Endothelial cell (in vitro differentiated cells): ENCODE measurements at regions not wholly inside any gene's neighbourhood (a gene's known extent, or its start where the extent isn't known, plus 50 kb on each side); places are given as distances from the start of the nearest gene placed in this dataset.

ENCODE experiments used
- DNase-seq: peaks from one replicate; pipeline ENCODE4 v3.0.0; 2021; ENCODE audit warnings: low spot score
- H3K27ac Mint-ChIP-seq: one replicate; pipeline ENCODE4 v1.8.0; 2021; ENCODE audit warnings: mixed read lengths, inconsistent platforms; ENCODE audit not compliant: unreplicated experiment
- H3K27me3 Mint-ChIP-seq: one replicate; pipeline ENCODE4 v1.8.0; 2021; ENCODE audit warnings: mild to moderate bottlenecking, moderate library complexity, mixed read lengths, inconsistent platforms; ENCODE audit not compliant: unreplicated experiment
- H3K36me3 Mint-ChIP-seq: one replicate; pipeline ENCODE4 v1.8.0; 2021; ENCODE audit warnings: mild to moderate bottlenecking, low read depth, mixed read lengths, inconsistent platforms; ENCODE audit not compliant: unreplicated experiment
- H3K4me1 Mint-ChIP-seq: one replicate; pipeline ENCODE4 v1.8.0; 2021; ENCODE audit warnings: mild to moderate bottlenecking, mixed read lengths, inconsistent platforms; ENCODE audit not compliant: unreplicated experiment
- H3K4me3 Mint-ChIP-seq: one replicate; pipeline ENCODE4 v1.8.0; 2021; ENCODE audit warnings: mild to moderate bottlenecking, mixed read lengths, inconsistent platforms; ENCODE audit not compliant: unreplicated experiment
- H3K9me3 Mint-ChIP-seq: one replicate; pipeline ENCODE4 v1.8.0; 2021; ENCODE audit warnings: mixed read lengths, inconsistent platforms; ENCODE audit not compliant: unreplicated experiment
- CTCF ChIP-seq: fragments of 200-600 bp; sonication (generic); IDR thresholded peaks from one replicate; pipeline ENCODE4 v1.5.0; 2021; ENCODE audit warnings: antibody characterized with exemption; ENCODE audit not compliant: unreplicated experiment

DNA sequence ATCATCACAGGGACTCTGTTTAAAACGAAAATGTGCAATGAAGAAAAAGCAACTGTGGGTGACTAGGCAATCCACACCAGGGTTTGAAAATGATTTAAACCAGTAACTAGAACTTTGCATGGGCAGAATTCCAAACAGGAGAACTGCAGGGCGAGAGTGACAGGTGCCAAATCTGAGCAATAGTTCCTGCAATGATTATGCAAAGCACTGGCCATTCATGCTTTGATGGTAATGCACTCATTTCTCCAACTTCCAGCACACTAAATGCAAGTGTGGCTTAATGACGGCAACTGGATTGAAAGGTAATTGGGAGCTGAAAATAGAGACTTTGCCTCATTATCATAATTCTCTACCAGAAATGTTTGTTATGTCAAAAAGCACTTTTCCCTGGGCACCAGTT is 140.5 kb upstream of the TMCC3 start:
- Mint-ChIP-seq H3K9me3 (no peaks in the 10 kb centered on the region), H3K27ac (no peak overlapping the region), H3K4me1 (peaks cover 54% of the 10 kb centered on the region), H3K4me3 (no peak overlapping the region), H3K27me3 (peaks cover 5% of the 10 kb centered on the region), H3K36me3 (no peaks in the 10 kb centered on the region)
- no peak for DNase-seq
- TF ChIP-seq CTCF, result no peak

- Mint-ChIP-seq H3K36me3 (no peaks in the 10 kb centered on the region), H3K9me3 (no peaks in the 10 kb centered on the region), H3K27ac (peak overlapping the region; percentile 69), H3K27me3 (peaks cover 5% of the 10 kb centered on the region), H3K4me3 (no peak overlapping the region), H3K4me1 (peaks cover 51% of the 10 kb centered on the region)
- DNase-seq, result no peak
- no peak for TF ChIP-seq CTCF
Measured at GRCh38 chr12:94790370-94790769, 140.0 kb upstream of the TMCC3 start.

DNA sequence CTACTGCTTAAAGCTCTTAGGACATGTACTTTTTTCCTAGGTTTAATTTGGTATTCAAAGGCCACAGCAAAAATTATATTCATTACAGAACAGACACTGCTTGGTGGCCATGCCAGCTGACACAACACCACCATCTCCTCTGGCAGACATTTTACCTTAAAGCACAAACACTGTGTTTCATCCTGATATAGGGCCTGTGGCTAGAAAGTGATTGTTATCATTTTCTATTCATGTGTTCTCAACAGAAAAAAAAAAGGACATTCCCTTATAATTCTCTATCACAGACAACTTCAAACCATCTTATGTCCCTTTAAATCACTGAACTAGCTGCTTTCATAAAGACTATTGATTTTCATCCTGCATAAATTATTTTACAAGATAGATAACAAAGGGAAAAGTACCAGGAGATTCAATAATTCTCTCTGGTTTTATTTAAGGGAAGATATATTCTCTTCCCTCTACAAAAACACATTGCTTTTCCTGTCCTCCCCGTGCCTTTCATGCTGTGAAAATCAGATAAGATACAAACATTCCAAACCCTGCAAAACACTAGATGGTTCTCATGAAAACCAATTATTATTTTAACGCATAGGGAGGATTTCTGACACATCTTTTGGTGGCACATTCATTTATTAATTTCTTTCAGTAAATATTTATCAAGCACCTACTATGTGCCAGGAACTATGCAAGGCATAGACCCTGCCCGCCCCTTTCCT is 139.3 kb upstream of the TMCC3 start:
- no peak for DNase-seq
- H3K36me3 Mint-ChIP-seq, result no peaks in the 10 kb centered on the region
- H3K9me3 Mint-ChIP-seq, result no peaks in the 10 kb centered on the region
- no peak overlapping the region for H3K4me3 Mint-ChIP-seq
- H3K4me1 Mint-ChIP-seq, result peaks cover 46% of the 10 kb centered on the region
- peaks cover 3% of the 10 kb centered on the region for H3K27me3 Mint-ChIP-seq
- peak overlapping the region; percentile 85 for H3K27ac Mint-ChIP-seq
- TF ChIP-seq CTCF, result no peak

DNA sequence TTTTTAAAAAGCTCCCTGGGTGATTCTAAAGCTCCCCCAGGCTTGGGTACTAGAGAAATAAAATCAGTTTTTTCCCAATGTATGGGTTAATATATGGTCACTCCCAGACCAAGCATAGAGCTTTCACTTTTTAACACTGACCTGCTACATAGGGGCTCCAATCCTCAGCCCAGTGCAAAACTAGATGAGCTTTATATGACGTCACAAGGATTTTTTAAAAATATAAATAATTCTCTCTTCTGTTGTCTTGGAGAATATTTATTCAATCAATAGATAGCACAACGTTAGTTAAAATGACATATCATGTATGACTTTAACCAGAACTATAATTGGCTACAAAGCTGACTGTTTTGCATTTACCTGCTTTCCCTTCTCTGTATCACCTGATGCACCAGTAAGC is 137.9 kb upstream of the TMCC3 start:
- Mint-ChIP-seq H3K4me3 (no peak overlapping the region), H3K9me3 (no peaks in the 10 kb centered on the region), H3K36me3 (no peaks in the 10 kb centered on the region), H3K27ac (no peak overlapping the region), H3K4me1 (peaks cover 48% of the 10 kb centered on the region), H3K27me3 (peaks cover 4% of the 10 kb centered on the region)
- no peak for TF ChIP-seq CTCF
- DNase-seq, result no peak

GRCh38 chr12:94786906-94787305 is 136.5 kb upstream of the TMCC3 start:
- DNase-seq, result no peak
- Mint-ChIP-seq H3K4me1 (peaks cover 37% of the 10 kb centered on the region), H3K9me3 (no peaks in the 10 kb centered on the region), H3K27me3 (peaks cover 4% of the 10 kb centered on the region), H3K4me3 (no peak overlapping the region), H3K27ac (no peak overlapping the region), H3K36me3 (no peaks in the 10 kb centered on the region)
- TF ChIP-seq CTCF, result no peak
